GM12872 (cell line): ENCODE measurements at regions not wholly inside any gene's neighbourhood (a gene's known extent, or its start where the extent isn't known, plus 50 kb on each side); places are given as distances from the start of the nearest gene placed in this dataset.

Experiments
- CTCF ChIP-seq: IDR thresholded peaks from 3 replicates; pipeline ENCODE4 v1.5.1; 2011; ENCODE audit warnings: low read depth, mild to moderate bottlenecking, low read length, moderate library complexity; ENCODE audit not compliant: insufficient read depth

- TF ChIP-seq CTCF = no peak
These were observed 120.2 kb upstream of the SNX19 start for GRCh38 chr11:131036514-131036913.

- TF ChIP-seq CTCF = no peak
These were observed 121.6 kb upstream of the SNX19 start for GRCh38 chr11:131037873-131038272.

GRCh38 chr11:131038597-131038996, 122.3 kb upstream of the SNX19 start:
- TF ChIP-seq CTCF = peak; percentile 35; the same call in 2 of the 3 replicates

DNA sequence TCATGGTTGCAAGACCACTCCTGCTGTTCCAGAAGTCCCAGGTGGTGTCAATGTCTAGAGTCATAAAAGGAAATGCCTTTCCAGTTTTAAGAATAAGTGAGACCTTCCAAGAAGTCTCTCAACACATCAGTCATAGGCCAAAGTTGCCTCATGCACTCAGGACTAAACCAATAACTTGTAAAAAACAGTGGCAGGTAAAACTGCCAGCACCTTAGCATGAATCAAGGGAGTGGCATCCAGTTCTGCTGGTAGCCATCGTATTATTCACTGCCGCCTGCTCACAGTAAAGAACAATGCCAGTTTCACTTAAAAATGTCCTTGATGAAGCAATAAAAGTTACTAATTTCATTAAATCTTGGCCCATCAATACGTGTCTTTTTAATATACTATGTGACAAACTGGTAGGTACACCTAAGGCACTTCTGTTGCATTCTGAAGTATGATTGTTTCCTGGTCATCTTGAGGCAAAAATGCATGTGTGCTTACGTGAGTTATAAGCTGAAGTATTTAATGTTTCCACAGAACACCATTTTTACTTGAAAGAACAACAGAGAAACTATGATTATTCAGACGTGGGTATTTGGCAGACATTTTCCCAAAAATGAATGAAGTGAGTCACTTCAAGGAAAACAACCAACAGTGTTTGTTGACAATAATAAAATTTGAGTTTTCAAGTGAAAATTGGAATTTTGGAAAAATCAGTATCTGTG, 125.2 kb upstream of the SNX19 start:
- TF ChIP-seq CTCF = no peak

GRCh38 chr11:131042041-131042390, 125.7 kb upstream of the SNX19 start:
- TF ChIP-seq CTCF = no peak

GRCh38 chr11:131043251-131043650, 127.0 kb upstream of the SNX19 start:
- TF ChIP-seq CTCF = no peak

DNA sequence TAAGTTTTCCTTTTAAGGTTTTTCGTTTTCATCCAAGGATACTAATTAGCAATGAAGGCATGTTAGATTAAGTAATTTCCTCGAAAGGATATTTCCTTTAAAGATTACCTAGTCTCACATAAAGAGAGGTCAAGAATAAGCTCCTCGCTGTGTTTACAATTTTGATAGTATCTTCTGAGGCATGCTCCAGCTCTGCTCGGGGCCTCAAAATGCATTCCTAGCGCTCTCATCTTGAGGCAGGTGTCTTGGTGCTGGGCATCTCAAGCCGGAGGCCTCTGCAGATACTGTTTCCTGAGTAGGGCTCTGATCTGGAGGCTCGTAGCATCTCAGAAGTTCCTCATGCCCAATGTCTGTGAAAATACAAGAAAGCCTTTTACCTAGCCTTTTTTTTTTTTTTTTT, 128.6 kb upstream of the SNX19 start:
- no peak for TF ChIP-seq CTCF
